ENCODE measurements at regions not wholly inside any gene's neighbourhood (a gene's known extent, or its start where the extent isn't known, plus 50 kb on each side); places are given as distances from the start of the nearest gene placed in this dataset.

GRCh38 chr10:28190196-28190595 is 112.7 kb downstream of the MPP7 start:
- Histone ChIP-seq H3K27me3 (ENCODE audit: low read depth) (no peaks in the 10 kb centered on the region), H3K9me3 (replicated peaks) (no peaks in the 10 kb centered on the region), H3K27ac (replicated peaks) (no peak overlapping the region), H3K4me1 (no peaks in the 10 kb centered on the region), H3K36me3 (no peaks in the 10 kb centered on the region), H3K4me3 (no peak overlapping the region)
- TF ChIP-seq, protein P1, sequence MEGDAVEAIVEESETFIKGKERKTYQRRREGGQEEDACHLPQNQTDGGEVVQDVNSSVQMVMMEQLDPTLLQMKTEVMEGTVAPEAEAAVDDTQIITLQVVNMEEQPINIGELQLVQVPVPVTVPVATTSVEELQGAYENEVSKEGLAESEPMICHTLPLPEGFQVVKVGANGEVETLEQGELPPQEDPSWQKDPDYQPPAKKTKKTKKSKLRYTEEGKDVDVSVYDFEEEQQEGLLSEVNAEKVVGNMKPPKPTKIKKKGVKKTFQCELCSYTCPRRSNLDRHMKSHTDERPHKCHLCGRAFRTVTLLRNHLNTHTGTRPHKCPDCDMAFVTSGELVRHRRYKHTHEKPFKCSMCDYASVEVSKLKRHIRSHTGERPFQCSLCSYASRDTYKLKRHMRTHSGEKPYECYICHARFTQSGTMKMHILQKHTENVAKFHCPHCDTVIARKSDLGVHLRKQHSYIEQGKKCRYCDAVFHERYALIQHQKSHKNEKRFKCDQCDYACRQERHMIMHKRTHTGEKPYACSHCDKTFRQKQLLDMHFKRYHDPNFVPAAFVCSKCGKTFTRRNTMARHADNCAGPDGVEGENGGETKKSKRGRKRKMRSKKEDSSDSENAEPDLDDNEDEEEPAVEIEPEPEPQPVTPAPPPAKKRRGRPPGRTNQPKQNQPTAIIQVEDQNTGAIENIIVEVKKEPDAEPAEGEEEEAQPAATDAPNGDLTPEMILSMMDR (IDR thresholded peaks at IDR 0.05; ENCODE audit: borderline replicate concordance), result no peak
- intact Hi-C loops (cut with micrococcal nuclease), result no loop called here
- no peak for DNase-seq

GRCh38 chr10:28188526-28188925 is 114.3 kb downstream of the MPP7 start:
- H3K27ac ChIP-seq (replicated peaks), result no peak overlapping the region

GRCh38 chr10:28186887-28187578 is 115.8 kb downstream of the MPP7 start:
- no peaks in the 10 kb centered on the region for H3K27me3 ChIP-seq (ENCODE audit: low read depth)
- no peak overlapping the region for H3K4me3 ChIP-seq
- no peaks in the 10 kb centered on the region for H3K4me1 ChIP-seq
- H3K27ac ChIP-seq (replicated peaks), result no peak overlapping the region
- TF ChIP-seq, protein P1 (IDR thresholded peaks at IDR 0.05; ENCODE audit: borderline replicate concordance), result no peak
- DNase-seq, result no peak
- no peaks in the 10 kb centered on the region for H3K9me3 ChIP-seq (replicated peaks)
- intact Hi-C loops (cut with micrococcal nuclease), result no loop called here
- no peaks in the 10 kb centered on the region for H3K36me3 ChIP-seq

More at GRCh38 chr10:28188526-28188925, 114.3 kb downstream of the MPP7 start:
- no peaks in the 10 kb centered on the region for H3K9me3 ChIP-seq (replicated peaks)
- no peaks in the 10 kb centered on the region for H3K36me3 ChIP-seq
- no peak for DNase-seq
- H3K4me1 ChIP-seq, result no peaks in the 10 kb centered on the region
- intact Hi-C loops (cut with micrococcal nuclease), result no loop called here
- TF ChIP-seq, protein P1 (IDR thresholded peaks at IDR 0.05; ENCODE audit: borderline replicate concordance), result no peak
- no peaks in the 10 kb centered on the region for H3K27me3 ChIP-seq (ENCODE audit: low read depth)
- no peak overlapping the region for H3K4me3 ChIP-seq

DNA sequence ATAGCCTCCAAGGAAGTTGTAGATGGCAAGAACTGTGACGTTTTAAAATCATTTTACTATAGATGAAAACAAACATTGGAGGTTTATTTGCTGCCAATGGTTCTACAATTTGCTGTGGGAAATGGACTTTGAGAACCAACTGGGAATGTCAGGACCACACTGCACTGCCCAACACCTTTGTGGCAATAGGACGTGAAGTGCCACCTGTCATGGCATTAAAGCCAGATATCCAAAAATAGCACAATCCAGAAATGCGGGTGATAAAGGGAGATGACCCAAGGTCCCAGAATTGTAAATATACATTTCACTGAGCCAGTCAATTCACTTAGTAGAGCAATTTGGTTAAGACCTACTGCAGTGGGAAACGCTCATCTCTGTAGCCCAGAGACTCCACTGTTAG is 116.4 kb downstream of the MPP7 start:
- Histone ChIP-seq H3K27me3 (ENCODE audit: low read depth) (no peaks in the 10 kb centered on the region), H3K9me3 (replicated peaks) (no peaks in the 10 kb centered on the region)

GRCh38 chr10:28184810-28185209 is 118.1 kb downstream of the MPP7 start:
- Histone ChIP-seq H3K27ac (replicated peaks) (no peak overlapping the region), H3K9me3 (replicated peaks) (no peaks in the 10 kb centered on the region), H3K36me3 (no peaks in the 10 kb centered on the region), H3K4me3 (no peak overlapping the region), H3K27me3 (ENCODE audit: low read depth) (no peaks in the 10 kb centered on the region), H3K4me1 (peaks cover 3% of the 10 kb centered on the region)
- DNase-seq, result no peak
- intact Hi-C loops (cut with micrococcal nuclease), result no loop called here
- TF ChIP-seq, protein P1 (IDR thresholded peaks at IDR 0.05; ENCODE audit: borderline replicate concordance), result no peak

More for the DNA sequence above, 116.4 kb downstream of the MPP7 start:
- TF ChIP-seq, protein P1 (IDR thresholded peaks at IDR 0.05; ENCODE audit: borderline replicate concordance), result no peak
- intact Hi-C loops (cut with micrococcal nuclease), result no loop called here
- no peak for DNase-seq
- Histone ChIP-seq H3K4me3 (no peak overlapping the region), H3K4me1 (peaks cover 2% of the 10 kb centered on the region), H3K27ac (replicated peaks) (no peak overlapping the region), H3K36me3 (no peaks in the 10 kb centered on the region)

All from left ventricle myocardium inferior (tissue), 1 donor.